ENCODE measurements at regions not wholly inside any gene's neighbourhood (a gene's known extent, or its start where the extent isn't known, plus 50 kb on each side); places are given as distances from the start of the nearest gene placed in this dataset.
"Not testable (repeated sequence)": the region's sequence is repeated elsewhere in the genome, so short reads cannot be mapped to it uniquely, and the experiment has no call there.

DNA sequence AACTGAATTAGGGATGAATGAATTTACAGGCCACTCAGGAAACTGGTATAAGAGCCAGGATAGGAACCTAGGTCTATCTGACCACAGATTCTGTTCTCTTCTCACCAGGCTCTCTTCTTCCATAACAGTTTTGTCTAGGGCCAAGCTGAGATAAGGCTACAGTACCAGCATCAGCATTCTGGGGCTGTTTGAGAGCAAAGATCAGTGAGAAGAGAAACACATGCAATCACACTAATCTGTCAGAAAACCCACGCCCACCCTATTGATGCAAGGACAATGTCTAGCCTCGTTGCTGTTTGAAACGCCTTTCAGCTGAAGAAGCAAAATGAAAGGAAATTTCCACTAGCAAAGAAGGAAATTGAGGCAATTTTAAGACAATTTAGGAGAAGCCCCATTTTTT lies 137.7 kb downstream of the LCA5 start:
- Histone ChIP-seq H3K27me3 (no peaks in the 10 kb centered on the region), H3K27ac (no peak overlapping the region), H3K36me3 (replicated peaks in 1 of 2; ENCODE audit: insufficient read depth in 1 of 2, low read depth in 2 of 2) (no peaks in the 10 kb centered on the region), H3K4me1 (no peaks in the 10 kb centered on the region), H3K4me3 (no peak overlapping the region), H3K9me3 (no peaks in the 10 kb centered on the region)
- DNase-seq (no peak), ATAC-seq (no peak)
- 55 to 63% methylated on average over 3 of the region's 3 CpGs for WGBS, 2 donors
- intact Hi-C loops (cut with DNase I) = no loop called here
- TF ChIP-seq, protein P1, sequence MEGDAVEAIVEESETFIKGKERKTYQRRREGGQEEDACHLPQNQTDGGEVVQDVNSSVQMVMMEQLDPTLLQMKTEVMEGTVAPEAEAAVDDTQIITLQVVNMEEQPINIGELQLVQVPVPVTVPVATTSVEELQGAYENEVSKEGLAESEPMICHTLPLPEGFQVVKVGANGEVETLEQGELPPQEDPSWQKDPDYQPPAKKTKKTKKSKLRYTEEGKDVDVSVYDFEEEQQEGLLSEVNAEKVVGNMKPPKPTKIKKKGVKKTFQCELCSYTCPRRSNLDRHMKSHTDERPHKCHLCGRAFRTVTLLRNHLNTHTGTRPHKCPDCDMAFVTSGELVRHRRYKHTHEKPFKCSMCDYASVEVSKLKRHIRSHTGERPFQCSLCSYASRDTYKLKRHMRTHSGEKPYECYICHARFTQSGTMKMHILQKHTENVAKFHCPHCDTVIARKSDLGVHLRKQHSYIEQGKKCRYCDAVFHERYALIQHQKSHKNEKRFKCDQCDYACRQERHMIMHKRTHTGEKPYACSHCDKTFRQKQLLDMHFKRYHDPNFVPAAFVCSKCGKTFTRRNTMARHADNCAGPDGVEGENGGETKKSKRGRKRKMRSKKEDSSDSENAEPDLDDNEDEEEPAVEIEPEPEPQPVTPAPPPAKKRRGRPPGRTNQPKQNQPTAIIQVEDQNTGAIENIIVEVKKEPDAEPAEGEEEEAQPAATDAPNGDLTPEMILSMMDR (IDR thresholded peaks at IDR 0.05) = no peak
- no peak for TF ChIP-seq POLR2A (IDR thresholded peaks at IDR 0.05)

DNA sequence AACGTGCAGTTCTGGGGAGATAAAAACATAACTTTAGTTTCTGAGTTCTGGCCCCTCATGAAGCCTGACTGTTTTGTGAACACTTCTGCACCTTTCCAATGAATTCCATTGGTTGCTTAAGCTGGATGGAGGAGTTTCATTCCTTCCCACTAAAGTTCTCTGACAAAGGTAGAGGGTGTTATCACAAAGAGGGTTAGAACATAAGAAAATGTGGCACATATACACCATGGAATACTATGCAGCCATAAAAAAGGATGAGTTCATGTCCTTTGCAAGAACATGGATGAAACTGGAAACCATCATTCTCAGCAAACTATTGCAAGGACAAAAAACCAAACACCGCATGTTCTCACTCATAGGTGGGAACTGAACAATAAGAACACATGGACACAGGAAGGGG lies 138.6 kb downstream of the LCA5 start:
- H3K4me3 ChIP-seq; H3K4me1 ChIP-seq; DNase-seq; ATAC-seq; H3K27ac ChIP-seq; H3K27me3 ChIP-seq; H3K36me3 ChIP-seq (replicated peaks in 1 of 2; ENCODE audit: insufficient read depth in 1 of 2, low read depth in 2 of 2); H3K9me3 ChIP-seq; intact Hi-C loops (cut with DNase I): not testable (repeated sequence)
- WGBS, 2 donors = 76 to 85% methylated on average over 2 of the region's 2 CpGs

DNA sequence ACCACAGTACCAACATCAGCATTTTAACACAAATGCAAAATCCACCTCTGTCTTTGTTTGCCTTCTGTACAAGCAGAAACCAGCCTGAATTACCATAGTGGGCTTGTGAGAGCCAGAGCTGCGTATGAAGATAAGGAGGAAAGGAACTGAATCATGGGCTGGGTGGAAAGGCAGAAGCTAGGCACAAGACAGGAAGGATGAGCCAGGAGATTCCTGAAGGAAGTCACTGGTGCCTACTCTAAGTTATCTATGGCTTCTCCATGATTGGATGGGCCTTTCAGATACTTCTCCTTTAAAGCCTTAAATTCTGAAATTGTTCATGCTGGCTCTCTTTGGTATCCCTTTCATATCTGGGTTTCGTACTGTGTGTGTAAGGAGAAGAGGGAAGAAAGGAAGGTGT lies 140.6 kb downstream of the LCA5 start:
- Histone ChIP-seq H3K27ac (no peak overlapping the region), H3K9me3 (no peaks in the 10 kb centered on the region), H3K4me1 (no peaks in the 10 kb centered on the region), H3K36me3 (replicated peaks in 1 of 2; ENCODE audit: insufficient read depth in 1 of 2, low read depth in 2 of 2) (no peaks in the 10 kb centered on the region), H3K4me3 (no peak overlapping the region), H3K27me3 (no peaks in the 10 kb centered on the region)
- DNase-seq = no peak
- no peak for ATAC-seq
- intact Hi-C loops (cut with DNase I) = no loop called here
- WGBS, 2 donors = 94 to 100% methylated on average over 2 of the region's 2 CpGs
- TF ChIP-seq, protein P1 (IDR thresholded peaks at IDR 0.05) = no peak
- TF ChIP-seq POLR2A (IDR thresholded peaks at IDR 0.05) = no peak

DNA sequence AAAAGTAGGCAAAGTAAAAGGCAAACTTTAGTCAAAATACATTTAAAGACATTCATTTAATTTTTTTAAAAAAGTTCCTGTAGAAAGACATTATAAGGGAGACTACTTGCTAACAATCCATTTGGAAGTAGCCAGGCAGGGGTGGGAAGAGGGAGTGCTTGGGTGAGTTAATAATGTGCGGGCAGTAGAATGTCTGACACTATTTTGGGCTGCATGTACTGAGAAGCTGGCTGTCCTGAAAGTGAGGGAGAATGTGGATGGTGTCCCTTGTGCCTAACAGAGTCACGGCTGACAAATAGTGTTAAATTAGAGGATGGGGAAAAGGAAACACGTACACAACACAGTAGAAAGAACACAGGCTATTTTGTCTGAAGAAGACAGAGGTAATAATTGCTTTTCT lies 142.5 kb downstream of the LCA5 start:
- Histone ChIP-seq H3K36me3 (replicated peaks in 1 of 2; ENCODE audit: insufficient read depth in 1 of 2, low read depth in 2 of 2) (no peaks in the 10 kb centered on the region), H3K27me3 (no peaks in the 10 kb centered on the region), H3K4me1 (no peaks in the 10 kb centered on the region), H3K27ac (no peak overlapping the region), H3K4me3 (no peak overlapping the region), H3K9me3 (no peaks in the 10 kb centered on the region)
- ATAC-seq = no peak
- no peak for TF ChIP-seq POLR2A (IDR thresholded peaks at IDR 0.05)
- TF ChIP-seq, protein P1 (IDR thresholded peaks at IDR 0.05) = no peak
- intact Hi-C loops (cut with DNase I) = no loop called here
- no peak for DNase-seq
- 84 to 85% methylated on average over 3 of the region's 3 CpGs for WGBS, 2 donors

DNA sequence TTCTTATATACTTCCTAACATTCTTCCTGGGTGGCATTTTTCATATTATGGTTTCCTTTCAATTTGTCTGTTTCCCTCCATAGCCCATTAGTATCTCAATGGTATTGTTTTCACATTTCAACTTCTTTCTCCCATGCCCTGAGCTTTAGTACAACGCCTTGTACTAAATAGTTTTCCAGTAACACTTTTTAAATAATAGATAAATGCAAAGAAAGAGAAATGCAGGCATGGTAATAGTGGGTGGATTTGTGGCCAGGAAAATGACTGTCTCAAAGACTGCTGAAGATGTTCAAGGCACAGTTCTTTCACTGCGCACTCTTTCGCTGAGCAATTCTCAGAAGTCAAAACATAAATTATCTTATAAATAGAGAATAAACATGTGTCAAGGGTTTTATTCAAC lies 145.1 kb downstream of the LCA5 start:
- Histone ChIP-seq H3K4me1 (no peaks in the 10 kb centered on the region), H3K4me3 (no peak overlapping the region), H3K9me3 (no peaks in the 10 kb centered on the region), H3K27me3 (no peaks in the 10 kb centered on the region), H3K27ac (no peak overlapping the region), H3K36me3 (replicated peaks in 1 of 2; ENCODE audit: insufficient read depth in 1 of 2, low read depth in 2 of 2) (no peaks in the 10 kb centered on the region)
- ATAC-seq (no peak), DNase-seq (no peak)
- TF ChIP-seq, protein P1 (IDR thresholded peaks at IDR 0.05) = no peak
- TF ChIP-seq POLR2A (IDR thresholded peaks at IDR 0.05) = no peak
- WGBS, 2 donors = 91 to 92% methylated on average over 3 of the region's 3 CpGs
- intact Hi-C loops (cut with DNase I) = no loop called here
